Breast epithelium (tissue), 3 donors: ENCODE measurements at regions not wholly inside any gene's neighbourhood (a gene's known extent, or its start where the extent isn't known, plus 50 kb on each side); places are given as distances from the start of the nearest gene placed in this dataset.

Experiments
- CTCF ChIP-seq, 3 donors: fragments of 450-650 bp; IDR thresholded peaks; one replicate each; pipeline ENCODE4 v1.5.1; 2016 to 2017; ENCODE audit warnings: antibody characterized with exemption in 3 of 3, mild to moderate bottlenecking in 3 of 3, moderate library complexity in 3 of 3
- POLR2A ChIP-seq: fragments of 450-650 bp; IDR thresholded peaks from one replicate; pipeline ENCODE4 v1.6.1; 2016; ENCODE audit warnings: antibody characterized with exemption, mild to moderate bottlenecking, moderate library complexity
- POLR2AphosphoS5 ChIP-seq, 3 donors: sonication (generic); formaldehyde crosslinking; IDR thresholded peaks; one replicate each; pipeline ENCODE4 v1.6.1; 2017; ENCODE audit warnings: antibody characterized with exemption in 3 of 3

- no peak for TF ChIP-seq POLR2A
- TF ChIP-seq CTCF (IDR thresholded peaks at IDR 0.05), result no peak
- no peak for TF ChIP-seq POLR2AphosphoS5 (IDR thresholded peaks at IDR 0.05)
These were observed 103.4 kb downstream of the FAM204A start for GRCh38 chr10:118238573-118239235.
